ENCODE measurements at regions not wholly inside any gene's neighbourhood (a gene's known extent, or its start where the extent isn't known, plus 50 kb on each side); places are given as distances from the start of the nearest gene placed in this dataset.
A peak's percentile ranks its signal among the peaks of the same experiment; 100 is the strongest.

- DNase-seq (ENCODE audit: low spot score) (peak; percentile 53), ATAC-seq (ENCODE audit: low FRiP score) (peak; percentile 46)
- TF ChIP-seq CTCF (IDR thresholded peaks at IDR 0.05) = no peak
Observed at GRCh38 chr10:31620226-31621151, 301.5 kb downstream of the ZEB1 start.

- DNase-seq (ENCODE audit: low spot score) (no peak), ATAC-seq (ENCODE audit: low FRiP score) (no peak)
- no peak for TF ChIP-seq CTCF (IDR thresholded peaks at IDR 0.05)
Observed at GRCh38 chr10:31619531-31620061, 300.6 kb downstream of the ZEB1 start.

GRCh38 chr10:31618541-31619291 lies 299.7 kb downstream of the ZEB1 start:
- ATAC-seq (ENCODE audit: low FRiP score) (peak; percentile 50), DNase-seq (ENCODE audit: low spot score) (no peak)
- no peak for TF ChIP-seq CTCF (IDR thresholded peaks at IDR 0.05)

GRCh38 chr10:31617757-31618156 lies 298.7 kb downstream of the ZEB1 start:
- no peak for TF ChIP-seq CTCF (IDR thresholded peaks at IDR 0.05)
- DNase-seq (ENCODE audit: low spot score) (no peak), ATAC-seq (ENCODE audit: low FRiP score) (no peak)

GRCh38 chr10:31617133-31617532 lies 298.1 kb downstream of the ZEB1 start:
- DNase-seq (ENCODE audit: low spot score) (no peak), ATAC-seq (ENCODE audit: low FRiP score) (no peak)
- no peak for TF ChIP-seq CTCF (IDR thresholded peaks at IDR 0.05)

- TF ChIP-seq CTCF (IDR thresholded peaks at IDR 0.05) = no peak
- DNase-seq (ENCODE audit: low spot score) (no peak), ATAC-seq (ENCODE audit: low FRiP score) (no peak)
Observed at GRCh38 chr10:31615129-31615528, 296.1 kb downstream of the ZEB1 start.

Measured in omental fat pad (tissue), 3 donors.